ENCODE measurements at regions not wholly inside any gene's neighbourhood (a gene's known extent, or its start where the extent isn't known, plus 50 kb on each side); places are given as distances from the start of the nearest gene placed in this dataset.

- TF ChIP-seq CTCF (IDR thresholded peaks at IDR 0.05) = no peak
- no peak for TF ChIP-seq POLR2A (IDR thresholded peaks at IDR 0.05)
Observed at GRCh38 chr13:75226733-75227435, 255.1 kb downstream of the TBC1D4 start.
